GM21381 (cell line): ENCODE measurements at regions not wholly inside any gene's neighbourhood (a gene's known extent, or its start where the extent isn't known, plus 50 kb on each side); places are given as distances from the start of the nearest gene placed in this dataset.
"Not testable (repeated sequence)": the region's sequence is repeated elsewhere in the genome, so short reads cannot be mapped to it uniquely, and the experiment has no call there.

Experiments used
- ATAC-seq: cut with Tn5 transposase; IDR thresholded peaks from one replicate; pipeline ENCODE4 v1.9.1; 2021; ENCODE audit warnings: mild to moderate bottlenecking, moderate library complexity; ENCODE audit not compliant: unreplicated experiment

DNA sequence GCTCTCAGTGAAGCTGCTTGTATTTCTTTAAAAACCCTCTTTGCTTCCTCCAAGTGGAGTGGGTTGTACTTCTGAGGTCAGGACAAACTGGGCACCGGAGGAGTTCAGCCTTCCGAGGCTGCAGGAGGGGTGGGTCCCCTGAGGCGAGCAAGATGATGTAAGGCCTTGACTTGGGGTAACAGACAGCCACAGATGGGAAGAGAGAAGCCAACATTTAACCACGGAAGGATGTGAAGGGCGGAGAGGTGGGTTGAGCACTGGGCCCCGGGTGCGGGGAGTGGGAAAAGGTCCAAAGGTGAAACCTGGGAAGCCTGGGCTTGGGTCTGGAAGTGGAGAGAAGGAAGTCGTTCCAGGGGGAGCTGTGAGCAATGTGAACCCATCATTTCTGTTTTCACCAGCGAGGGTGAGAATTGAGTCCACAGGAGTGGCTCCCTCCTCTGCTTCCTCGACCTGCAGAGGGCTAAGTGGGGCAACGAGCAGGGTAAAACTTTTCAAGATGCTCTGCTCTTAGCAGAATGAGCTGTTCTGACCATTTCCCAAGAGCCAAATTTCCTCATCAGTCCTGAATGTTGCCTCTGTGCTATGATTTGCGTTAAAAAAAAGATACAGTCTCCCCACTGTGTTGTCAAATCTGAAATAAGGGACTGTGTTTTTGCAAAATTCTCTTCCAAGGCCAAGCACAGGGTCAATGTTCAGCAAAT lies 137.7 kb upstream of the CRHR1 start:
- ATAC-seq: no peak

DNA sequence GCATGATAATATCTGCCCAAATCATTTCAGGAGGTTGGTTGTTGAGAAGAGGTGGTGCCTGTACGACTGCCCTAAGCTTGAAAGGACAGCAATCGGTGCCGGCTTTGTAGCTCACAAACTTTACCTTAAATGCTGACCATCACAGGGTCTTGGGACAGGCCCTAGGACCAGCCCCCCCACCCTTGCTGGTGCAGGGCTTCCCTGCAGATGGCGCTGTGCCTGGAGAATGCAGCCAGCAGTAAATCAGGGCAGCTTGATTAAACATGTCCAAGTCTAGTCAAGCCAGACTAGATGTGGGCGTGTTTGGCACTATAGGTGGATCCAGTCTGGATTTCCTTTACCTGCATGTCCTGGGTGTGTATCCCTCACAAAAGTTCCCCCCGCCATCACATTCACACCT lies 135.5 kb upstream of the CRHR1 start:
- no peak for ATAC-seq

GRCh38 chr17:45649796-45650195 lies 134.3 kb upstream of the CRHR1 start:
- ATAC-seq: no peak

GRCh38 chr17:45650561-45650960 lies 133.6 kb upstream of the CRHR1 start:
- ATAC-seq: no peak

DNA sequence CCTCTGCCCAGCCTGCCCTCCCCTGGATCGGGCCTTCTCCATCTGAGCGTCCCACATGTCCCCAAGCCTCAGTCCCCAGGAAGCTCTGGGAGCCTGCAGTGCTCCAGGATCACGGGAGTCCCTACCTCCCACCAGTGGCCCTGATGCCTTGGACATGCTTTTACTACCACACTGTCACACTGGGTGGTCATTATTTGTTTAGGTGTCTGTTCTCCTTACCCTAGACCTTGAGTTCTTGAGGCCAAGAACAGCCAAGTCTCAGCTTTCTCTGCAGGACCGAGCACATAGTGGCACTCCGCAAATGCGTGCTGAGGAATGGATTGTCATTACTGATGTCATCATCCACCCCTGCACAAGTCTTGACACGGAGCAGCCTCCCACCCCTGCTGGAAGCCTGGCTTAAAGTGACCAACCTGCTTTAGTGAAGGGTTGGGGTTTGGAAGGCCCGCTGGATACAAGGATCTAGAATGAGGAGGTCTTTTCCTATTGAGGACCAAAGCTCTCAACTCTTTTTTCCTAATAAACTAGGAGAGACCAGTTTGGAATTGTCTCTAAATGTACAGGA lies 132.9 kb upstream of the CRHR1 start:
- ATAC-seq: no peak

DNA sequence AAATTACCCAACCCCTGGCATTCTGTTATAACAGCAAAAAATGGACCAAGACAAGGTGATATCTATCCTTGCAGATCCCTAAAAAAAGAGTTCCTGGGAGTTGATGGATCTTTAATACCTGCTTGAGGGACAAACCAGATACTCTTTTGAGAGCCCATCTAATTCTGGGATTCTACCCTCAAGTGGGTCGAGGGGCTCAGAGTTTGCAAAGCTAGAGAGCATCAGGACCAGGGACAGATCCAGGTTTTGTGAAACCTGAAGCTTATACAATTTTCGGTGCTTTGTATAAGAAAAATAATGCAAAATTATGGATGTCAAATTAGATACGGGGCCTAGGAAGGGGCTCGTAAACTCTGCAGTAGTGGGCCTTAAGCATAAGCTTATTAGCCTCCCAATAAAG lies 130.5 kb upstream of the CRHR1 start:
- ATAC-seq: no peak

- no peak for ATAC-seq
These were observed 127.5 kb upstream of the CRHR1 start for GRCh38 chr17:45656527-45657181.

- no peak for ATAC-seq
These were observed 123.6 kb upstream of the CRHR1 start for GRCh38 chr17:45660474-45660873.

GRCh38 chr17:45662432-45662831 lies 121.7 kb upstream of the CRHR1 start:
- no peak for ATAC-seq

- ATAC-seq: no peak
These were observed 120.3 kb upstream of the CRHR1 start for GRCh38 chr17:45663772-45664171.

GRCh38 chr17:45664921-45665320 lies 119.2 kb upstream of the CRHR1 start:
- no peak for ATAC-seq

DNA sequence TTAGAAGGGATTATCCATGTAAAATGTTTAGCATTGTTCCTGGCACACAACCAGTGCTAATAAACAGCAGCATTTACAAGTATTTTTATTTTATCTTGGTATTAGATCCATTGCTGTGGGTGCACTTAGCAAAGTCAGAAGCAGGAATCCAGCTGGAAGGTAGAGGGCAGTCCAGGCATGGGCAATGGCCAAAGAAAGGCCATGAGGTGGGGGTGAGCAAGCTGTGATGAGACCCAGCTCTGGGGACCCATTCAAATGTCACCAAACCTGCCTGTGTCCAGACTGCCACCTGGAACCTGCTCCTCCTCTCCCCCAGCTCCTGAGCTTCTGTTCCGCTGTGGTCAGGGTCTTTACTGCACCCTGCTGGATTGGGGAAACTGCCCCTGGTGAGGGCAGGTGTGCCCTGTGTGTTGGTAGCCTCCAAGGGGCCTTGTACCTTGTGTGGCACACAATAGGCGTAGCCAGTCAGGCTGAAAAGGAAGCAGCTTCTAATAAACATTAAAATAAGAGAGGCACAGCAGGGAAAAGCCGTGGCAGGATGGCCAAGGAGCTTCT lies 118.0 kb upstream of the CRHR1 start:
- no peak for ATAC-seq

DNA sequence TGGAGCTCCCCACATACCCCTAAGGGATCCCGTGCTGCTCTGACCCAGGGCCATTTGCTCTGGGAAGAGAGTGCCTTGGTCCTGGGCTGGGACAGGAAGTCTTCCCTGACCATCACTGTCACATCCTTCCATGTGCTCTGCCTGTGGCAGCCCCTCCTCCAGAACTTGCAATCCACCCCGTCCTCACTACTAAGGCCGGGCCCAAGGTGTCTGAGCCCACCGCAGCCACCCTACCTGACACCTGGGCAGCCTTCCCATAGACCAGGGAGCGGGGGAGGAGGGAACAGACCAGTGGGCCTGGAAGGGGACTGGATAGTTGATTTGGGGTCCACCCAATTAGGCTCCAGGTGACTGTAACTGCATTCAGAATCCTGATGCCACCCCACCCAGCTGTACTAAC lies 117.5 kb upstream of the CRHR1 start:
- no peak for ATAC-seq

GRCh38 chr17:45667591-45668171 lies 116.4 kb upstream of the CRHR1 start:
- no peak for ATAC-seq

DNA sequence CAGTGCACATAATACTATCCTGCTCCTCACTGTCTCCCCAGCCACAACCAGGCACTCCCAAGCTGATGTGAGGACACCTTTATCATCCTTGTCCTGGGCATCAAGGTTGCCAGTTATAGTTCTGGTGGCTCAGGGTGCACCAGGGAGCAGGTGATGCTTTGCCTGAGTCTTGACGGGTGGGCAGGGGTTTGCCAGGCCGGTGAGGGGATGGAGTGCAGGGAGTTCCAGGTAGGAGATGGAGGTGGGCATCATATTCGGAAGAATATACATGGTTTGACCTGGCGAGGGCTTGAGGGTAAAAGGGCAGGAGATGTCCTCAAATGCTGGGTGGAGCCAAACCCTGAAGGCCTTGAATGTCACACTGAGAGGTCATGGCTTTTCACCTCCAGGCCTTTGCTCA lies 115.8 kb upstream of the CRHR1 start:
- no peak for ATAC-seq

DNA sequence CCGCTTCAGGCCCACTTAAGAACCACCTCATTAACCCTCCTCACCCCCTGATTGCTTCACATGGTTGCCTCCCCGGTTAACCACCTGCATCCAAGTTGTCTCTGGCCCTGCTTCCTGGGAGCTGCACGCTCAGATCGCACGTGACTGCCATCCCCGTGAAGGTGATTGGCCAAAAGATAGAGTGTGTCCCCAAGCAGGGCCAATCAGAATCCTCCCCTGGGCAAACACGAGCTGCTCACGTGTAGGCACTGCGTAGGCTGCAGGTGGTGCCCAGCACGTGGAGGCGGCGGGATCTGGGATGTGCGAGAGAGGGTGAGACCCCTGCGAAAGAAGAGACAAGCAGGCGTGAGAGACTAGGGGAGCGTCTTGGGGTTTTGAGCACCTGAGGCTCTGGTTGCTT lies 111.8 kb upstream of the CRHR1 start:
- no peak for ATAC-seq

DNA sequence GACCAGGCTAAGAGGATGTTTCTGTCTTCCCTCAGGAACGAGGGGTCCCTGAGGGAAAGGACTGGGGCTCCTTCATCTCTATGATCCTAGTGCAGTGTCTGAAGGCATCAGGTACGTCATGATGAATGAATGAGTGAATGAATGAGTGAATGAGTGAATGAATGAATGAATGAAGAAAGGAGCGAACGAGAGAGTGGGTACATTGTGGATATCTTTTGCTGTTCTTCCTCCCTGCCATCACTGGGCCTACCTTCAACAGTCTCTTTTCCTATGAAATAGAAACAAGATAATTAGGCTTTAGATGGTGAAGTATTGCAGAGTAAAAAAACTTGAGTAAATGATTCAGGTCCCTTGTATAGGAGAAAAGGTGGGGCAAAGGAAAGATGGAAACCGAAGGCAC lies 111.3 kb upstream of the CRHR1 start:
- no peak for ATAC-seq

- not testable (repeated sequence) for ATAC-seq
These were observed 110.4 kb upstream of the CRHR1 start for GRCh38 chr17:45673759-45674158.

- ATAC-seq: no peak
These were observed 109.1 kb upstream of the CRHR1 start for GRCh38 chr17:45675012-45675411.

DNA sequence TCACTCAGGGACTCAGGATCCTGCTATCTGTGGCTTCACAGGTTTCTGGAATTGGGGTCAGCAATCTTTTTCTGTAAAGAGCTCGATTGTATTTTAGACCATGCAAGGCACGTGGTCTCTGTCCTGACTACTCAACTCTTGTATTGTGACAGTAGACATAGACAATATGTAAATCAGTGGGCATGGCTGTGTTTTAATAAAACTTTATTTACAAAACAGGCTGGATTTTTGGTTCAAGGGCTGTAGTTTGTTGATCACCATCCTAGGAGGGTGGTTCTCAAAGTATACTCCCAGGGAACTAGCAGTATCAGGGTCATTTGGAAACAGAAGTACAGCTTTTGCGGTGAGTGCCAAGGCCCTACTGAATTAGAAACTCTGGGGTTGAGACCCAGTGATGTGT lies 108.2 kb upstream of the CRHR1 start:
- no peak for ATAC-seq

- no peak for ATAC-seq
These were observed 107.4 kb upstream of the CRHR1 start for GRCh38 chr17:45676695-45677094.

- ATAC-seq: no peak
These were observed 106.3 kb upstream of the CRHR1 start for GRCh38 chr17:45677770-45678169.
